ENCODE measurements at regions not wholly inside any gene's neighbourhood (a gene's known extent, or its start where the extent isn't known, plus 50 kb on each side); places are given as distances from the start of the nearest gene placed in this dataset.
"Not testable (repeated sequence)": the region's sequence is repeated elsewhere in the genome, so short reads cannot be mapped to it uniquely, and the experiment has no call there.

DNA sequence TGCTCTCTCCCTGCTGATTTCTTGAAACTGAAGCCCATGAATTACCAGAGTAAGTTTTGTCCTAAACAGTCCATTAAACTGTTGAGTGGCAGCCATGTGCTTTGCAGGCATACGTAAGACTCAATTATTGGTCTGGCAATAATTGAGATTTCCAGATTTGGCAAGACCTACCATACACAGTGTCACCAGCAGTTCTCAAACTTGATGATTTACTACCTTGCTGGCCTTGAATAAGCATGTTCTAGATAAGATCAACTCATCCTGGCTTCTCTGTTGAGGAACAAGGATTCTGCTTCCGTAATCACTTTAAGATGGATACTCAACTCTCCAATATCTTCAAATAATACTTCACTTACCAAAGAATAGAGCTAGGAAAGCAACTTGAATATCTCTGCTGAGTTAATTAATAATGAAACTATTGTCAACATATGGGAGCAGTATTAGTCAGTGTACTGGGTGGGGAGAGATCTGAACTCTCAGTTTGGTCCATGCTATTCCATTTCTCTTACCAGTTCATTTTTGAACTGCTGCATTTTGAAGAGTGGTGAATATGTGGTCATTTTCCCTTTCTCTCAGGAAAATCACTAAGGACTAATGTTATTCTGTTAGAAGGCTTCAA is 181.4 kb downstream of the IPMK start:
- peaks cover 14% of the 10 kb centered on the region for H3K27me3 Mint-ChIP-seq
- H3K9me3 Mint-ChIP-seq, result no peaks in the 10 kb centered on the region
- no peak overlapping the region for H3K4me3 Mint-ChIP-seq
- H3K4me1 Mint-ChIP-seq, result no peaks in the 10 kb centered on the region
- no peaks in the 10 kb centered on the region for H3K36me3 Mint-ChIP-seq
- no peak for DNase-seq
- no peak overlapping the region for H3K27ac Mint-ChIP-seq

DNA sequence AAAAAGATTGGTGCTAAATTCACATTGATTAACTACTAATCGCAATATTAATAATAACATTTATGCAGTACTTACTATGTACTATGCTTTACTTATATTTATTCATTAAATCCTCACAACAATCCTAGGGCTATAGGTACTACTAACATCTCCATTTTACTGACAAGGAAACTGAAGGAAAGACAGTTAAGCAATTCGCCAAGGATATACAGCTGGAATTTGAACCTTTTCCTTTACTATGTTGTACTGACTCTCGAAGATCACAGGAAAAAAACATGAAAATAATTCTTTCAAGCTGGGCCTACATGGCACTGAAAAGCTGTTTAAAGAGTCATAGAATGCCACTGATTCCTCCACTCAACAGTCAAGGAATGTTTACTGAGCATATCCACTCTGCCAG is 185.4 kb downstream of the IPMK start:
- Mint-ChIP-seq H3K9me3 (no peaks in the 10 kb centered on the region), H3K4me3 (no peak overlapping the region), H3K4me1 (no peaks in the 10 kb centered on the region), H3K36me3 (no peaks in the 10 kb centered on the region), H3K27me3 (peaks cover 13% of the 10 kb centered on the region), H3K27ac (no peak overlapping the region)
- DNase-seq, result no peak

DNA sequence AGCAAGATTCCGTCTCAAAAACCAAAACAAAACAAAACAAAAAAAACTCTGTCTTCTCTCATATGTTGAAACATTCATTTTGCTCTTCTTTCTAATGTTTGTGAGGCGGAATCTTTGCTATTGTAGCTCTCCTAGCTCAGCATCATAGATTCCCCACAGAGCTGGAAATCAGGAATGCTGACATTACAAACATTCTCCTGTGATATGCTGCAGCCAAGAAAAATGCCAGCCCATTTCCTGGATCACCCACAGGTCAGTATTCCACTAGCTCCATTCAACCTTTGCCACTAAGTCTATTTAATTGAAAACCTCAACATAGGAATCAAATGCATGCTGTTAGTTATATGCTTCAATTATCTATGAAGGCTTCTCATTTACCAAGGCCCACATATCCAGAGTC is 186.3 kb downstream of the IPMK start:
- Mint-ChIP-seq H3K4me3 (no peak overlapping the region), H3K9me3 (no peaks in the 10 kb centered on the region), H3K27ac (no peak overlapping the region), H3K27me3 (peaks cover 8% of the 10 kb centered on the region), H3K4me1 (no peaks in the 10 kb centered on the region), H3K36me3 (no peaks in the 10 kb centered on the region)
- no peak for DNase-seq

DNA sequence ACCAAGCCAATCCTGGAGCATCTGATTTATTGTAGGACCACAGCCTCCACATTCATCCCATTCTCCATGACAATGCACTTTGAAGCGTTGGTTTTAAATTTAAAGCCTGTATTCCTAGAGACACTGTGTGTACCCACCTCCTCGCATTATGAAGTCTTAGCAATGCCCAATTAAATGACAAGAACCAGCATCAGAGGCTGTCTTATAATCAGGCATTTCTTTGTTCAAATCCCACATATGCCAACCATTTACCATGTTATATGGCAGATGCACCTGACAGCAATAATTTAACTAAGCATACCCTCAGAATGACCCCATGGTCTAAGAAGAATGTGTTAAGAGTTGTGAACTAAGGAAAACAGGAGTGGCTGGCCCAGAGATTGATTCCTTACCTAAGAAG is 188.2 kb downstream of the IPMK start:
- H3K27ac Mint-ChIP-seq, result no peak overlapping the region
- H3K36me3 Mint-ChIP-seq, result no peaks in the 10 kb centered on the region
- DNase-seq, result no peak
- peaks cover 3% of the 10 kb centered on the region for H3K27me3 Mint-ChIP-seq
- H3K4me3 Mint-ChIP-seq, result no peak overlapping the region
- no peaks in the 10 kb centered on the region for H3K9me3 Mint-ChIP-seq
- no peaks in the 10 kb centered on the region for H3K4me1 Mint-ChIP-seq

DNA sequence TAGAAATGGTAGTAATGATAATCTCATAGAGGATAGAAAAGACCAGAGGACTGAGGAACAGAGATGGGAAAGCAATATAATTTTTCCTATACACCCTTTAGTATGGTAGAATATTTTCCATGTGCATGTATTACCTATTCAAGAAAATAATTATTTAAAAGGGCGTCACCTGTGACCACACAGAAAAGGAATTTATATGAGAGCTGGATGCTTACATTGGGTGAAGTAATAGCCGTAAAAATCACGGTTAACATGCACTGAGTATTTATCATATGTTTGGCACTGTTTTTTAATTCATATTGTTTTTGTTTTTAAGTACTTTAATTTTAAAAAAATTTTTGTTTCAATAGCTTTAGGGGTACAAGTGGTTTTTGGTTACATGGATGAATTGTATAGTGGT is 195.1 kb downstream of the IPMK start:
- H3K4me3 Mint-ChIP-seq, result no peak overlapping the region
- H3K27me3 Mint-ChIP-seq, result peaks cover 8% of the 10 kb centered on the region
- H3K9me3 Mint-ChIP-seq, result no peaks in the 10 kb centered on the region
- no peaks in the 10 kb centered on the region for H3K4me1 Mint-ChIP-seq
- H3K36me3 Mint-ChIP-seq, result no peaks in the 10 kb centered on the region
- no peak for DNase-seq
- H3K27ac Mint-ChIP-seq, result no peak overlapping the region

DNA sequence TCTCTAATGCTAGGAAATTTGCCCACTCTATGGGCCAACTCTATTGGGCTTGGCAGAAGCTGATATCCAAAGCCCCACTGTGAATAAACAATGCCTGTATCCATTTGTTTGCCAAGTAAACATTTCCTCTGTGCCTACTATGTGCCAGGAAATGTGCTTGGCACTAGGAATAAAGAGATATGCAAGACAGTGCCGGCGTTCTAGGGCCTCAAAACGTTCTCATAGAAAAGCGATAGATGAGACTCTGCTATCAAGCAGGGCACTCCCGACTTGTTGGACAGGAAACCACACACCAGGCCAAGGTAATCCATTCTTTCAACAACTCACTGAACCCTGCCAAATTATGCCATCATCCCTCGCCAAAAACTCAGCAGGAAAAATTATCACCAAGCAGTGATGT is 196.7 kb downstream of the IPMK start:
- no peak for DNase-seq
- Mint-ChIP-seq H3K4me3 (no peak overlapping the region), H3K9me3 (no peaks in the 10 kb centered on the region), H3K27me3 (peaks cover 14% of the 10 kb centered on the region), H3K4me1 (no peaks in the 10 kb centered on the region), H3K27ac (no peak overlapping the region), H3K36me3 (no peaks in the 10 kb centered on the region)

DNA sequence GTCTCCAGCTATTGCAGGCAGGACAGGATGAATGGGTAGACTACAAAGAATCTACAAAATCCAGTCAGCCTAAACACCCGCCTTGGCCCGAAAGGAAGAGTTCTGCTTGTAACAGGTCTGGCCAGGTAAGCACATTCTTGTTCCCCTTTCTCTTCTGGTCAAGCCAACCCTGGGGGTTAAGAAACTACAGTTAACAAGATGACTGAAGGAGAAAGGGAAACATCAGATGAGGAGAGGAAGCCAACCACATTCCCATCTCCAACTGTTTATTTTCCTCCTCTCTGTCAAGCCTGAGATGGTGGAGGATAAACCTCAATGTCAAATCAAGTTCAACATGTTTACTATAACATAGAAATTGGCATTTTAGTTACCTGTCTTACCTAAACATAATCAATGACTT is 198.9 kb downstream of the IPMK start:
- H3K36me3 Mint-ChIP-seq, result no peaks in the 10 kb centered on the region
- no peaks in the 10 kb centered on the region for H3K9me3 Mint-ChIP-seq
- no peaks in the 10 kb centered on the region for H3K4me1 Mint-ChIP-seq
- H3K27ac Mint-ChIP-seq, result no peak overlapping the region
- H3K4me3 Mint-ChIP-seq, result no peak overlapping the region
- peaks cover 21% of the 10 kb centered on the region for H3K27me3 Mint-ChIP-seq
- no peak for DNase-seq

DNA sequence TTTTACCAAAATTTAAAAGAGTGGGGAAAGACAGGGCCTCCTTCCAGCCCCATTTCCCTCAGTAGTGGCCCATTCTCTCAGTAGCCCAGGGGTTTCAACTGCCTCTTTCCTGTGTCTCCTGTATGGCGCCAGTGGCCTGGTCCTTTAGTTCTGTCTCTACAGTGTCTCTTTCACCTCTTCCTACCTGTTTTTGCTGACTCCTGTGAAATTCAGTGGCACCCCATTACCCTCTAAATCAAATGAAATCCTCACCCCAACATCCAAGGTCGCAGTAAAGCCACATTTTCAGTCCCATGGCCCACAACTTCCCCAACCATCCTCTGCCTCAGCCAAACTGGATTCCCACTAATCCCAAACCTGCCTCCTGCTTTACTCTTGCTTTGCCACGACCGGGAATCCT is 200.7 kb downstream of the IPMK start:
- H3K4me1 Mint-ChIP-seq, result no peaks in the 10 kb centered on the region
- no peaks in the 10 kb centered on the region for H3K9me3 Mint-ChIP-seq
- H3K4me3 Mint-ChIP-seq, result no peak overlapping the region
- no peak for DNase-seq
- H3K27ac Mint-ChIP-seq, result no peak overlapping the region
- H3K36me3 Mint-ChIP-seq, result no peaks in the 10 kb centered on the region
- peaks cover 19% of the 10 kb centered on the region for H3K27me3 Mint-ChIP-seq

DNA sequence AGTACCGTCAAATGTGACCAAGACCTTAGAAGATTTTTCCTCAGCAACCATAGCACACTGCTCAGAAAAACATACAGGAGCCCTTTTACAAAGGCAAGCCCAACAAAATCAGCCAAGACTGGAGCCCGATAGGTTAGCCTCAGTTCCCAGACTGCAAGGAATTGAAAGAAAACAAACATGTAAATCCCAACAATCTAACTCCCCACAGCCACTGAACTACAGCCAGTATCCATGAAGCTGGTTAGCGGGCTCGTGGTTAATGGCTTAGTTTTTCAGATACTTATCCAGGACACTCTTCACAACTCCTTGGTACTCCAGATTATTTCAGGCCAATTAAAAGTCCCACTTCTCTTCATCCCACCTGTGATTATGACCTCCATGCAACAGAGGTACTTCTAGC is 201.6 kb downstream of the IPMK start:
- Mint-ChIP-seq H3K9me3 (no peaks in the 10 kb centered on the region), H3K36me3 (no peaks in the 10 kb centered on the region), H3K4me3 (no peak overlapping the region), H3K4me1 (no peaks in the 10 kb centered on the region), H3K27me3 (peaks cover 21% of the 10 kb centered on the region), H3K27ac (no peak overlapping the region)
- no peak for DNase-seq

DNA sequence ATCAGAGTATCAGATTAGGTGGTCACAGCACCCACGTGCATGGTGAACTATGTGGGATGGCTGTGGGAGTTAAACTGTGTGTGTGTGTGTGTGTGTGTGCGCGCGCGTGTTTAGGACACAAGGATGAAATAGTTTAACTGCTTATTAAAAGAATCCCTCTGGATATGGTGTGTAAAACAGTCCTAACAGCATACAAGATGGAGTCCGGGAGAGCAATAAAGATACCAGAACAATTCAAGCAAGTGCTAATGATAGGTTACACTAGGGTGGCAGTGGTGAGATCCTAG is 202.2 kb downstream of the IPMK start:
- Mint-ChIP-seq H3K4me1 (no peaks in the 10 kb centered on the region), H3K36me3 (no peaks in the 10 kb centered on the region), H3K9me3 (no peaks in the 10 kb centered on the region), H3K27ac (no peak overlapping the region), H3K27me3 (peaks cover 21% of the 10 kb centered on the region), H3K4me3 (no peak overlapping the region)
- no peak for DNase-seq

DNA sequence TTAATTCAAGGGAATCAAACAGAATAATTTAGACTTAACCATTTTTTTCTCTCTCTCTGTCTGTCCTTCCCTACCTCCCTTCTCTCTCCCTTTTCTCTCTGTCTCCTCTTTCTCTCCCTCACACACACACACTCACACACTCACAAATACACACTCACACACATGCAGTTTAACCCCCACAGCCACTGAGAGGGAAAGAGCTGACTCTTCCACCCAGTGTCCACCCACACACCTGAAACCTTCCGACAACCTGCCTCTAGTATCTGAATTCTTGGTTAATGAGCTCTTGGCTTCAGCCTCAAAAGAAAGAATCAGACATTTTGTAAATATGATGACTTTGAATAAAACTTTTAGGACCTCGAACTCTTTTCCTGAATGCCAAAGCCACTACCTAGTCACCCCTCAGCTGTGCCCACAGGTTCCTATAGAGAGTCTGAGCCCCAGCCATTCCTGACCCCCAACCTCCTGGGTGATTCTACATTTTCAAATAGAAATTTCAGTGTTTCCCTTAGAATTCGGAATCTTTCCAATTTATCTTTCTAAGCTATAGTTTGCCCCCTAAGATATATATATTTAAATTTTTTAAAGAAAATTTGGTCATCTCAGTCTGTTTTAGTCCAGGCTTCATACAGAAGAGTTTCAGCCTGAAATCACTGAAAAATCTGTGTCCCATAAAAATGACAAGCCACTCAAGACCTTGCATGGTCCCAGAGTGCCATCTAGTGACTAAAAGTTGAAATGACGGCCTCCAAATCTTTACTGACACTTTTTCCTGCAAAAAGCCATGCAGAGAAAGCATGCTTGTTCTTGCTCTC is 202.8 kb downstream of the IPMK start:
- no peak for DNase-seq
- no peaks in the 10 kb centered on the region for H3K36me3 Mint-ChIP-seq
- no peaks in the 10 kb centered on the region for H3K9me3 Mint-ChIP-seq
- peaks cover 21% of the 10 kb centered on the region for H3K27me3 Mint-ChIP-seq
- H3K4me1 Mint-ChIP-seq, result no peaks in the 10 kb centered on the region
- H3K27ac Mint-ChIP-seq, result no peak overlapping the region
- no peak overlapping the region for H3K4me3 Mint-ChIP-seq

DNA sequence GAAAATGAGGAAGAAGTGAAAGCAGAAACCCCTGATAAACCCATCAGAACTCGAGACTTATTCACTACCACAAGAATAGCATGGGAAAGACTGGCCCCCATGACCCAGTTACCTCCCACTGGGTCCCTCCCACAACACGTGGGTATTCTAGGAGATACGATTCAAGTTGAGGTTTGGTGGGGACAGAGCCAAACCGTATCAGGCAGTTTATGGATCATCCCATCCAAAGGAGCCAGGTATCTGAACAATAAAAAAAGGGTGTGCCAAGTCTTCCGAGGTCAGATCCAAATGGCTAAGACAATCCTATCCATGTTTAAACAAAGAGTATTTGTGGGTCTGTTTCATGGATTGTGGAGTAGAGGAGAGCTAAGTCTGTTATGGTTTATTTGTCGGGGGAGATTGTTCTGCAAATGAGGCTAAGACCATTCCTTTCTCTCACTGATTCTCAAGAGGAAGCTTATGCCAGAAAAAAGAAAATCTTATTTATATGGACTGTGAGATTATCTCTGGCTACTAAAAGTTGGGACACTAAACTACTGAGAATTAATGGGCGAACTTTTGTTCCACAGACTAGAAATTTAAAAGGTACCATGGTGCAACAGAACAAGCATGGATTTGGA is 203.7 kb downstream of the IPMK start:
- Mint-ChIP-seq H3K27ac (no peak overlapping the region), H3K27me3 (peaks cover 21% of the 10 kb centered on the region), H3K4me1 (no peaks in the 10 kb centered on the region), H3K4me3 (no peak overlapping the region), H3K9me3 (no peaks in the 10 kb centered on the region), H3K36me3 (no peaks in the 10 kb centered on the region)
- no peak for DNase-seq

DNA sequence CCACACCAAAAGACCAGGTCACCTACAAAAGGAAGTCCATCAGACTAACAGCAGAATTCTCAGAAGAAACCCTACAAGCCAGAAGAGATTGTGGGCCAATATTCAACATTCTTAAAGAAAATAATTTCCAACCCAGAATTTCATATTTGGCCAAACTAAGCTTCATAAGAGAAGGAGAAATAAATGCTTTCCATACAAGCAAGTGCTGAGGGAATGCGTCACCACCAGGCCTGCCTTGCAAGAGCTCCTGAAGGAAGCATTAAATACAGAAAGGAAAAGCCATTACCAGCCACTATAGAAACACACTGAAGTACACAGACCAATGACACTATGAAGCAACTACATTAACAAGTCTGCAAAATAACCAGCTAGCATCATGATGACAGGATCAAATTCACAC is 209.0 kb downstream of the IPMK start:
- not testable (repeated sequence) for H3K4me3 Mint-ChIP-seq, DNase-seq, H3K9me3 Mint-ChIP-seq, H3K27ac Mint-ChIP-seq, H3K4me1 Mint-ChIP-seq, H3K27me3 Mint-ChIP-seq, H3K36me3 Mint-ChIP-seq

DNA sequence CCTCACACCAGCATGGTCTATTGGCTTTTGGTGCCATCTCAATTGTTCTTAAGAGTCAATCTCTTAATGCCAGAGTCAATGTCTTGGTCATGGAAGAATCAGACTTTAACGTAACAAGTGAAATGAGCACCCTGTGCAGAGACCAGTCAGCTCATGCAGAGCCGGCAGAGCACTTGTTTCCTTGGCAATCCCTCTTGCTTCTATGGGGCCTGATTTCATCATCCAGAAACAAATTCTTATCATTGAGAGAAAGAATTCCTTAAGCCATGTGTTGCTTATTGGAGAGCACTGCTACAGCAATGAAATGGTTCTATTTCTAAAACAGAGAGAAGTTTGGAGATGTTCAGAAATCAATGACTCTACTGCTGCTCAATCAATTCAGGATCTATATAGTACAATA is 212.8 kb downstream of the IPMK start:
- Mint-ChIP-seq H3K36me3 (no peaks in the 10 kb centered on the region), H3K4me3 (no peak overlapping the region), H3K27ac (no peak overlapping the region), H3K4me1 (no peaks in the 10 kb centered on the region), H3K27me3 (no peaks in the 10 kb centered on the region), H3K9me3 (no peaks in the 10 kb centered on the region)
- no peak for DNase-seq

DNA sequence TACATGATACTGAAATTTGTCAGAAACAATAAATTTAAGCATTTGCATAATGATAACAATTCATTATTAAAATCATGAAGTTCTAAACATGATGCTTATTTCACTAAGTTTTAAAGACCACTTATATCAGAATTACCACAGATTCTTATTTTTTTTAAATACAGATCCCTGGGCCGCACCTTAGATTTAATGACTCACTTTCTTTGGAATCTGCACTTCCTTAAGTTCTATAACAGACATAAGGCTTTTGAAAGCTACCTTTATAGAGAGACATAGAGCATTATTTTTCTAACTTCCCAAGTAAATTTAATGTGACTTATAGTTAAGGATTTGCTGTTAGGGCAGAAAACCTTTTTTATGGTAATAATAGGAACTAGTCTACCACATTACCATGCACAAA is 214.9 kb downstream of the IPMK start:
- no peak for DNase-seq
- no peaks in the 10 kb centered on the region for H3K9me3 Mint-ChIP-seq
- H3K27ac Mint-ChIP-seq, result no peak overlapping the region
- H3K4me3 Mint-ChIP-seq, result no peak overlapping the region
- H3K36me3 Mint-ChIP-seq, result no peaks in the 10 kb centered on the region
- H3K27me3 Mint-ChIP-seq, result no peaks in the 10 kb centered on the region
- no peaks in the 10 kb centered on the region for H3K4me1 Mint-ChIP-seq

DNA sequence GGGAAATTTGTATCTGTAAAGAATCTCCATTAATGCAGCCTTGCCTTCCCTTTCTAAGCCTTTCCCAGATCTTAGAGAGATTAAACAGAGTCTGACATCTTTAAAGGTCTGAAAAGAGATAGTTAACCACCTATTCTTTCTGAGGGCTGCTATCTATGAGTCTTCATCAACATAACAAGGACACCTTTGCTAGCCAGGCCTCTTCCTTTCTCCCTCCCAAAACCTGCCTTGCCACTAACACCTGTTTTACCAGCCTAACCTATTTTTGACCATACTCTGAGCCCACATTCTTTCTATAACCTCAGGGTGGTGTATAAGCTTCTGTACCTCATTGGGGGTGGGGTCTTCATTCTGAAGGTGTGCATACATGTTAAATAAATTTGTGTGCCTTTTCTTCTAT is 217.1 kb downstream of the IPMK start:
- no peak overlapping the region for H3K27ac Mint-ChIP-seq
- no peak for DNase-seq
- H3K4me1 Mint-ChIP-seq, result no peaks in the 10 kb centered on the region
- H3K4me3 Mint-ChIP-seq, result no peak overlapping the region
- H3K9me3 Mint-ChIP-seq, result no peaks in the 10 kb centered on the region
- H3K36me3 Mint-ChIP-seq, result no peaks in the 10 kb centered on the region
- no peaks in the 10 kb centered on the region for H3K27me3 Mint-ChIP-seq
